KMS-11 (cell line): ENCODE measurements at regions not wholly inside any gene's neighbourhood (a gene's known extent, or its start where the extent isn't known, plus 50 kb on each side); places are given as distances from the start of the nearest gene placed in this dataset.
"Not testable (repeated sequence)": the region's sequence is repeated elsewhere in the genome, so short reads cannot be mapped to it uniquely, and the experiment has no call there.

Source experiments
- H2AFZ ChIP-seq: fragments of 200-600 bp; sonication (generic); 2 replicates; pipeline ENCODE4 v1.6.1; 2016; ENCODE audit warnings: antibody characterized with exemption, mixed run types, low read depth
- H3K27ac ChIP-seq: fragments of 200-600 bp; sonication (generic); 2 replicates; pipeline ENCODE4 v1.6.1; 2016; ENCODE audit warnings: mild to moderate bottlenecking, mixed run types
- H3K27me3 ChIP-seq: fragments of 200-600 bp; sonication (generic); 2 replicates; pipeline ENCODE4 v1.6.1; 2017; ENCODE audit warnings: mild to moderate bottlenecking, low read depth, mixed run types, moderate library complexity; ENCODE audit not compliant: insufficient read depth
- H3K36me3 ChIP-seq: fragments of 200-600 bp; sonication (generic); 2 replicates; pipeline ENCODE4 v1.6.1; 2017; ENCODE audit warnings: mild to moderate bottlenecking, mixed run types; ENCODE audit not compliant: insufficient read depth
- H3K4me1 ChIP-seq: fragments of 200-600 bp; sonication (generic); 2 replicates; pipeline ENCODE4 v1.6.1; 2016; ENCODE audit warnings: mild to moderate bottlenecking, low read depth, mixed run types; ENCODE audit not compliant: poor library complexity, severe bottlenecking
- H3K4me2 ChIP-seq: fragments of 200-600 bp; sonication (generic); 2 replicates; pipeline ENCODE4 v1.7.0; 2016; ENCODE audit warnings: mild to moderate bottlenecking, mixed run types
- H3K4me3 ChIP-seq: fragments of 200-600 bp; sonication (generic); IDR thresholded peaks from 2 replicates; pipeline ENCODE4 v1.6.1; 2017; ENCODE audit warnings: low read depth, low read length, mixed read lengths; ENCODE audit not compliant: insufficient read depth
- H3K79me2 ChIP-seq: fragments of 200-600 bp; sonication (generic); 2 replicates; pipeline ENCODE4 v1.6.1; 2016; ENCODE audit warnings: low read depth, mixed run types; ENCODE audit not compliant: insufficient read depth
- H3K9ac ChIP-seq: fragments of 200-600 bp; sonication (generic); 2 replicates; pipeline ENCODE4 v1.6.1; 2016; ENCODE audit warnings: mild to moderate bottlenecking, mixed run types
- H4K20me1 ChIP-seq: fragments of 200-600 bp; sonication (generic); 2 replicates; pipeline ENCODE4 v1.6.1; 2016; ENCODE audit warnings: mild to moderate bottlenecking, mixed run types; ENCODE audit not compliant: insufficient read depth
- TF ChIP-seq, protein P1 (sequence below): fragments of 200-600 bp; sonication (generic); conservative IDR thresholded peaks from 2 replicates; pipeline ENCODE4 v1.6.1; 2017; ENCODE audit warnings: low read depth, mild to moderate bottlenecking, antibody characterized with exemption, low read length, moderate library complexity, mixed read lengths

DNA sequence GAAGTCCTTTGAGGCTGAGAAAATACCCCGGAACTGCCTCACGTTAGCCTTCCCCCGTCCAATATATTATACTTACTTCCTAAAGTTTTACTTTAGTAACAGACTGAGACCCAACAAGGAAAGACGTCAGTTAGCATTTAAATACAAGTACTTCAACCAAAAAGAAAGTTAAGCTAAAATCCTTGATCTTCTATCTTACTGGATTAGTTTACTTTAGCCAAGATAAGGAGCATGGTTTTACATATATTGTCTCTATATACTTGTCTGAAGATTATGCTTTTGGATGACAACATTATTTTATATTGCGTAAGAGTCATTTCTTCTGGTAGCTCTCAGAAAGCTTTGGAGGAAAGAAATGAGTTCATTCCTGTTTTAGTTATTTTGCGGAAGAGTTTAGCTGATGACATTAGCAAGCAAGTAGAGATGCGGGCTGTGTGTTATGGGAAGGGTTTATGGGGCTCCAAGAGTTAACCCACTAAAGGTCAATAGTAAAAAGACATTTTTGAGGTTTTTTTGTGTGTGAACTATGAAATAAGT is 532.9 kb downstream of the ZNF516 start:
- Histone ChIP-seq H3K36me3 (no peaks in the 10 kb centered on the region), H3K27ac (no peak overlapping the region), H3K4me1 (no peaks in the 10 kb centered on the region), H4K20me1 (no peaks in the 10 kb centered on the region), H3K79me2 (no peaks in the 10 kb centered on the region), H3K9ac (no peak overlapping the region), H3K27me3 (no peaks in the 10 kb centered on the region), H2AFZ (no peak overlapping the region), H3K4me2 (no peak overlapping the region), H3K4me3 (no peak overlapping the region)
- TF ChIP-seq, protein P1, sequence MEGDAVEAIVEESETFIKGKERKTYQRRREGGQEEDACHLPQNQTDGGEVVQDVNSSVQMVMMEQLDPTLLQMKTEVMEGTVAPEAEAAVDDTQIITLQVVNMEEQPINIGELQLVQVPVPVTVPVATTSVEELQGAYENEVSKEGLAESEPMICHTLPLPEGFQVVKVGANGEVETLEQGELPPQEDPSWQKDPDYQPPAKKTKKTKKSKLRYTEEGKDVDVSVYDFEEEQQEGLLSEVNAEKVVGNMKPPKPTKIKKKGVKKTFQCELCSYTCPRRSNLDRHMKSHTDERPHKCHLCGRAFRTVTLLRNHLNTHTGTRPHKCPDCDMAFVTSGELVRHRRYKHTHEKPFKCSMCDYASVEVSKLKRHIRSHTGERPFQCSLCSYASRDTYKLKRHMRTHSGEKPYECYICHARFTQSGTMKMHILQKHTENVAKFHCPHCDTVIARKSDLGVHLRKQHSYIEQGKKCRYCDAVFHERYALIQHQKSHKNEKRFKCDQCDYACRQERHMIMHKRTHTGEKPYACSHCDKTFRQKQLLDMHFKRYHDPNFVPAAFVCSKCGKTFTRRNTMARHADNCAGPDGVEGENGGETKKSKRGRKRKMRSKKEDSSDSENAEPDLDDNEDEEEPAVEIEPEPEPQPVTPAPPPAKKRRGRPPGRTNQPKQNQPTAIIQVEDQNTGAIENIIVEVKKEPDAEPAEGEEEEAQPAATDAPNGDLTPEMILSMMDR, result no peak

DNA sequence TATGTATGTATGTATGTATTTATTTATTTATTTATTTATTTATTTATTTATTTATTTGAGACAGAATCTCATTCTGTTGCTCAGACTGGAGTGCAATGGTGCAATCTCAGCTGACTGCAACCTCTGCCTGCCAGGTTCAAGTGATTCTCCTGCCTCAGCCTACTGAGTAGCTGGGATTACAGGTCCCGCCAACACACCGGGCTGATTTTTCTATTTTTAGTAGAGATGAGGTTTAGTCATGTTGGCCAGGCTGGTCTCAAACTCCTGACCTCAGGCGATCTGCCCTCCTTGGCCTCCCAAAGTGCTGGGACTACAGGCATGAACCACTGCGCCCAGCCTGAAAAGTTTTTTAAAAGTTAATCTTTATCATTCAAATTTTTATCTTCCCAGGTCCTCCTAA is 532.9 kb upstream of the SMIM21 start:
- not testable (repeated sequence) for H3K79me2 ChIP-seq, H3K4me2 ChIP-seq, H3K27ac ChIP-seq, H3K9ac ChIP-seq, H3K36me3 ChIP-seq, H2AFZ ChIP-seq, H4K20me1 ChIP-seq, H3K27me3 ChIP-seq, H3K4me1 ChIP-seq, H3K4me3 ChIP-seq

DNA sequence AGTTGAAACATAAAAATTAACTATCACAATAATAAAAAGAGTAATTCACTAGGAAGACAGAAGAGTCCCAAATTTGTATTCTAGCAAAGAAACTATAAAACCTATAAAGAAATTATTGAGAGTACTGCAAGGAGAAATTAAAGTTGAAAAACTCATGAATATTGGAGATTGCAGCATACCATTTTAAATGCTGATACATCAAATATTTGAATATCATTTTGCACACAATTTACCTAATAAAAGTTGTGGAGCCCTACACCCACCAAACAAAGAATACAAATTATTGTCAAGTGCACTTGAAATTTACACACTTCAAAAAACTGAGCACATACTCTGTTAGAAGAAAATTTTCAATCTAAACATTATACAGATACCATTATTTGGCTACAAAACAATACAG is 531.6 kb upstream of the SMIM21 start:
- Histone ChIP-seq H3K9ac (no peak overlapping the region), H3K4me2 (no peak overlapping the region), H3K4me3 (no peak overlapping the region), H3K36me3 (no peaks in the 10 kb centered on the region), H4K20me1 (no peaks in the 10 kb centered on the region), H2AFZ (no peak overlapping the region), H3K79me2 (no peaks in the 10 kb centered on the region), H3K4me1 (no peaks in the 10 kb centered on the region), H3K27me3 (no peaks in the 10 kb centered on the region), H3K27ac (no peak overlapping the region)
- TF ChIP-seq, protein P1, result no peak

DNA sequence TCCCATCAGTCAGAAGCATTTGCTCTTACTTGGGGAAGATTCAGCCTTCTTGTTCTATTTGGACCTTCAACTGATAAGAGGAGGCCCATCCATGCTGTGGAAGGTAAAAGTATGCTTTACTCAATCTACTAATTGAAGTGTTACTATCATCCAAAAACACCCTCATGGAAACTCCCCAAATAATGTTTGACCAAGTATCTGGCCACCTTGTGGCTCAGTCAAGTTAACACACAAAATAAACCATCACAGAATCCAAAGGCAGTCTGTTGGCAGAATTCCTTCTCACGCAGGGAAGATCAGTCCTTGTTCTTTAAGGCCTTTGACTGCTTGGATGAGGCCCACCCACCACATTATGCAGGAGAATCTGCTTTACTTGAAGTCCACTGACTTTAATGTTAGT is 531.2 kb upstream of the SMIM21 start:
- H3K4me1 ChIP-seq, result no peaks in the 10 kb centered on the region
- H3K4me3 ChIP-seq, result no peak overlapping the region
- no peak overlapping the region for H2AFZ ChIP-seq
- no peak overlapping the region for H3K4me2 ChIP-seq
- no peak overlapping the region for H3K27ac ChIP-seq
- H3K9ac ChIP-seq, result no peak overlapping the region
- no peaks in the 10 kb centered on the region for H3K36me3 ChIP-seq
- no peaks in the 10 kb centered on the region for H3K79me2 ChIP-seq
- H3K27me3 ChIP-seq, result no peaks in the 10 kb centered on the region
- TF ChIP-seq, protein P1, result 0 out of 2 replicates have a peak, but pooled peaks have one; percentile 17
- H4K20me1 ChIP-seq, result no peaks in the 10 kb centered on the region

DNA sequence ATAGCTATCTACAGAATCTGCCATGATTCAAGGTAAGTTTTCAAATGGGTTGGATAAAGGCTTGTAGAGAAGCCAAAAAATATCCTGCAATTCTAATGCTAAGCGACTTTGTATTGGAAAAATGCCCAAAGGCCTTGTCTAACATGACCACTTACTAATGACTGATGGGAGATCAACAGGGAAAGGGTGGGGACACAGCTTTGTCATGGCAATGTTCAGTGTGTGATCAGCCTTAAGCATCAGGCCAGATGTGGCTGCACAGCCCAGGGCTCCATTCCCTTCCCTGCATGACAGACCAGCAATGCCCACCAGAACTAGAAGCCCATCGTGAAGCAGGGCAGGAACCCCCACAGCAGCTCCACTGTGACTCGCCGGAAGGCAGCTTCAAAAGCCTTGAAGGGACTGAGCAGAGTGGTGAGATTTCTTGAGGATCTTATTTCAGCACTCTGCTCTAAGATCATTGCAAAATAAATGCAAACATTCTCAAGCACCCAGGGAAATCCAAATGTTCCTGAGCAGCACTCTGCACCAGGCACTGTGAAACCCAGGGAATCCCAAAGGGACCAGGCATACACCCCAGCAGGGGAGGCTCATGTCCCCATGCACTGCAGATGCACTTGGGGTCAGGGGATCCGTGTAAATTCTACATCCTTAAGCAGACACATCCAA is 517.9 kb upstream of the SMIM21 start:
- no peak overlapping the region for H2AFZ ChIP-seq
- no peak overlapping the region for H3K4me3 ChIP-seq
- no peak overlapping the region for H3K27ac ChIP-seq
- H3K4me1 ChIP-seq, result no peaks in the 10 kb centered on the region
- H3K9ac ChIP-seq, result no peak overlapping the region
- H3K4me2 ChIP-seq, result no peak overlapping the region
- no peaks in the 10 kb centered on the region for H3K79me2 ChIP-seq
- H4K20me1 ChIP-seq, result no peaks in the 10 kb centered on the region
- no peaks in the 10 kb centered on the region for H3K36me3 ChIP-seq
- H3K27me3 ChIP-seq, result no peaks in the 10 kb centered on the region
- TF ChIP-seq, protein P1, result no peak
